ENCODE measurements at regions not wholly inside any gene's neighbourhood (a gene's known extent, or its start where the extent isn't known, plus 50 kb on each side); places are given as distances from the start of the nearest gene placed in this dataset.

GRCh38 chrX:858542-859078, 228.0 kb downstream of the SHOX start:
- TF ChIP-seq CTCF (conservative IDR thresholded peaks at IDR 0.05; ENCODE audit: low read depth, low read length) (no peak), EZH2 (IDR thresholded peaks at IDR 0.05; ENCODE audit: borderline replicate concordance, low read depth, low read length, poor library complexity, severe bottlenecking) (no peak)

All from A673 (cell line).